ENCODE measurements at regions not wholly inside any gene's neighbourhood (a gene's known extent, or its start where the extent isn't known, plus 50 kb on each side); places are given as distances from the start of the nearest gene placed in this dataset.
A peak's percentile ranks its signal among the peaks of the same experiment; 100 is the strongest.
"Not testable (repeated sequence)": the region's sequence is repeated elsewhere in the genome, so short reads cannot be mapped to it uniquely, and the experiment has no call there.

- Histone ChIP-seq H3K36me3 (ENCODE audit: control insufficient read depth in 4 of 4, insufficient read depth in 4 of 4, low read length in 4 of 4) (no peaks in the 10 kb centered on the region), H3K4me1 (ENCODE audit: control insufficient read depth in 5 of 5, insufficient read depth in 5 of 5, low read length in 5 of 5) (peaks cover 0 to 8% (median 0%) of the 10 kb centered on the region in 5 donors), H3K9me3 (ENCODE audit: control insufficient read depth in 4 of 4, insufficient read depth in 3 of 4, low read length in 3 of 4) (no peaks in the 10 kb centered on the region), H3K27me3 (ENCODE audit: control insufficient read depth in 3 of 3, insufficient read depth in 3 of 3, low read length in 2 of 3) (peaks cover 0 to 27% (median 11%) of the 10 kb centered on the region in 3 donors), H3K9ac (ENCODE audit: insufficient read depth in 1 of 2, low read length in 2 of 2) (no peak overlapping the region), H3K27ac (ENCODE audit: low read depth in 1 of 2, low read length in 1 of 2) (no peak overlapping the region), H3K4me3 (no peak overlapping the region)
- WGBS, 2 donors: 70 to 81% methylated on average over 3 of the region's 3 CpGs
- no peak for TF ChIP-seq CTCF (IDR thresholded peaks at IDR 0.05; ENCODE audit: control extremely low read depth, extremely low read depth)
- ATAC-seq (ENCODE audit: insufficient read depth, low FRiP score) (no peak), DNase-seq (no peak)
These were observed 100.6 kb downstream of the LUZP4 start for GRCh38 chrX:115390078-115390477.

DNA sequence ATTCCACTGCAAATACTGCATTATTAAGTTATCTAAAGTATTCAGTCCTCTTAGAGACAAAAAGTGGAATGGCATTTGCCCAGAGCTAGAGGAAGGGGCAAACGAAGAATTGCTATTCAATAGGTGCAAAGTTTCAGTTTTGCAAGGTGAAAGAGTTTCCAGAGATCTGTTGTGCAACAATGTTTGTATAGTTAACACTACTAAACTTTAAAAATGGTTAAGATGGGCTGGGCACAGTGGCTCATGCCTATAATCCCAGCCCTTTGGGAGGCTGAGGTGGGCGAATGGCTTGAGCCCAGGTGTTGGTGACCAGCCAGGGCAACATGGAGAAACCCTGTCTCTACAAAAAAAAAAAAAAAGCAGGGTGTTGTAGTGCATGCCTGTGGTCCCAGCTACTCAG, 102.5 kb downstream of the LUZP4 start:
- DNase-seq (no peak), ATAC-seq (ENCODE audit: insufficient read depth, low FRiP score) (no peak)
- WGBS, 2 donors: 51 to 85% methylated on average over 2 of the region's 2 CpGs
- Histone ChIP-seq H3K27me3 (ENCODE audit: control insufficient read depth in 3 of 3, insufficient read depth in 3 of 3, low read length in 2 of 3) (peaks cover 0 to 19% (median 9%) of the 10 kb centered on the region in 3 donors), H3K9ac (ENCODE audit: insufficient read depth in 1 of 2, low read length in 2 of 2) (no peak overlapping the region), H3K4me1 (ENCODE audit: control insufficient read depth in 5 of 5, insufficient read depth in 5 of 5, low read length in 5 of 5) (peaks cover 0 to 8% (median 0%) of the 10 kb centered on the region in 5 donors), H3K36me3 (ENCODE audit: control insufficient read depth in 4 of 4, insufficient read depth in 4 of 4, low read length in 4 of 4) (no peaks in the 10 kb centered on the region), H3K27ac (ENCODE audit: low read depth in 1 of 2, low read length in 1 of 2) (no peak overlapping the region), H3K9me3 (ENCODE audit: control insufficient read depth in 4 of 4, insufficient read depth in 3 of 4, low read length in 3 of 4) (no peaks in the 10 kb centered on the region), H3K4me3 (no peak overlapping the region)
- TF ChIP-seq CTCF (IDR thresholded peaks at IDR 0.05; ENCODE audit: control extremely low read depth, extremely low read depth): no peak

GRCh38 chrX:115392871-115393270, 103.4 kb downstream of the LUZP4 start:
- no peak overlapping the region for H3K9ac ChIP-seq (ENCODE audit: insufficient read depth in 1 of 2, low read length in 2 of 2)
- H3K9me3 ChIP-seq (ENCODE audit: control insufficient read depth in 4 of 4, insufficient read depth in 3 of 4, low read length in 3 of 4): no peaks in the 10 kb centered on the region
- WGBS, 2 donors: 57 to 71% methylated on average over 1 of the region's 1 CpG
- no peaks in the 10 kb centered on the region for H3K36me3 ChIP-seq (ENCODE audit: control insufficient read depth in 4 of 4, insufficient read depth in 4 of 4, low read length in 4 of 4)
- TF ChIP-seq CTCF (IDR thresholded peaks at IDR 0.05; ENCODE audit: control extremely low read depth, extremely low read depth): no peak
- H3K27me3 ChIP-seq (ENCODE audit: control insufficient read depth in 3 of 3, insufficient read depth in 3 of 3, low read length in 2 of 3): peaks cover 0 to 16% (median 4%) of the 10 kb centered on the region in 3 donors
- no peak overlapping the region for H3K4me3 ChIP-seq
- no peak overlapping the region for H3K27ac ChIP-seq (ENCODE audit: low read depth in 1 of 2, low read length in 1 of 2)
- ATAC-seq (ENCODE audit: insufficient read depth, low FRiP score): no peak
- peaks cover 0 to 3% (median 0%) of the 10 kb centered on the region in 5 donors for H3K4me1 ChIP-seq (ENCODE audit: control insufficient read depth in 5 of 5, insufficient read depth in 5 of 5, low read length in 5 of 5)
- DNase-seq: no peak

DNA sequence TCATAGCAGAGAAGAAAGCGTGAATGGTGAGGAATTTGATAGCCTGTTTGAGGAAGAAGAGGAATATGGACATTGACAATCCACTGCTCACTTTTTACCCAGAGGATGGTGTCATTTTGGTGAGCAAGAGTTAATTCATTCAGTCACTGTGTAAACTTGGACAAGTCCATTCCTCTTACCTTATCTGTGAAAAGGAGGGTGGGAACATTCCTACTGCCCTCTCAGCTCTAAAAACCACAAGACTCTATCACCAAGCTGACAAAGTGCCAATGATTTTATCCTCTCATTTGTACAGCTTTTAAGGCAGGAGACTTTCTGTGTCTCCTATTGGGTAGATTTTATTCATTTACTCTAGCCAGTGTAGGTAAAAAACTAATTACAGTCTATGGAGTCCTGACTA, 103.8 kb downstream of the LUZP4 start:
- DNase-seq (peak in 1 of 3 donors; percentile 61), ATAC-seq (ENCODE audit: insufficient read depth, low FRiP score) (peak; percentile 35)
- peaks cover 0 to 3% (median 0%) of the 10 kb centered on the region in 5 donors for H3K4me1 ChIP-seq (ENCODE audit: control insufficient read depth in 5 of 5, insufficient read depth in 5 of 5, low read length in 5 of 5)
- H3K27ac ChIP-seq (ENCODE audit: low read depth in 1 of 2, low read length in 1 of 2): no peak overlapping the region
- H3K9me3 ChIP-seq (ENCODE audit: control insufficient read depth in 4 of 4, insufficient read depth in 3 of 4, low read length in 3 of 4): no peaks in the 10 kb centered on the region
- H3K4me3 ChIP-seq: no peak overlapping the region
- no peaks in the 10 kb centered on the region for H3K36me3 ChIP-seq (ENCODE audit: control insufficient read depth in 4 of 4, insufficient read depth in 4 of 4, low read length in 4 of 4)
- H3K9ac ChIP-seq (ENCODE audit: insufficient read depth in 1 of 2, low read length in 2 of 2): no peak overlapping the region
- no peak for TF ChIP-seq CTCF (IDR thresholded peaks at IDR 0.05; ENCODE audit: control extremely low read depth, extremely low read depth)
- peaks cover 0 to 12% (median 2%) of the 10 kb centered on the region in 3 donors for H3K27me3 ChIP-seq (ENCODE audit: control insufficient read depth in 3 of 3, insufficient read depth in 3 of 3, low read length in 2 of 3)
- WGBS, 2 donors: 51 to 79% methylated on average over 1 of the region's 1 CpG

DNA sequence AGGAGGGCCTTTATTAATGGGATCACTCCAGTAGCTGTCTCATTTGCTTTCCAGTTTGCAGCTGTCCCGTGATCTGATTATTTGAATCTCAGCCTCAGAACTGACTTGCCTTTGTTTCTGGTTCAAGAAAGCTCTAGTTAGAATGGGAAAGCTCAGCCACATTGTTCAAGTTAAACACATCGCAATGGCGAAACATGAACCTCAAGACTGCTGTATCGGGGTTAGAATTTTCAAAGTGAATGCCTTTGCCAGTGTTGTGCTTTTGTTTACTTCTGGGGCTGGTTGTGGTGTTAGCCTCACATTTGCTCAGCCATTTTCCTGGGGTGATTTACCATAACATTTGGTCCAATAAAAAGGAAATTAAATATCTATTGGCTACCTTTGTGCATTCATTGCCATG, 105.3 kb downstream of the LUZP4 start:
- 83 to 96% methylated on average over 3 to 4 of the region's 4 CpGs for WGBS, 2 donors
- H3K27me3 ChIP-seq (ENCODE audit: control insufficient read depth in 3 of 3, insufficient read depth in 3 of 3, low read length in 2 of 3): peaks cover 0 to 14% (median 2%) of the 10 kb centered on the region in 3 donors
- not testable (repeated sequence) for DNase-seq; H3K4me1 ChIP-seq (ENCODE audit: control insufficient read depth in 5 of 5, insufficient read depth in 5 of 5, low read length in 5 of 5); H3K9ac ChIP-seq (ENCODE audit: insufficient read depth in 1 of 2, low read length in 2 of 2); H3K9me3 ChIP-seq (ENCODE audit: control insufficient read depth in 4 of 4, insufficient read depth in 3 of 4, low read length in 3 of 4); H3K36me3 ChIP-seq (ENCODE audit: control insufficient read depth in 4 of 4, insufficient read depth in 4 of 4, low read length in 4 of 4); H3K27ac ChIP-seq (ENCODE audit: low read depth in 1 of 2, low read length in 1 of 2); ATAC-seq (ENCODE audit: insufficient read depth, low FRiP score); H3K4me3 ChIP-seq
